Fibroblast of the aortic adventitia (primary cell): ENCODE measurements at regions not wholly inside any gene's neighbourhood (a gene's known extent, or its start where the extent isn't known, plus 50 kb on each side); places are given as distances from the start of the nearest gene placed in this dataset.
"Not testable (repeated sequence)": the region's sequence is repeated elsewhere in the genome, so short reads cannot be mapped to it uniquely, and the experiment has no call there.

ENCODE experiments used
- DNase-seq: peaks from one replicate; pipeline ENCODE4 v3.0.0-alpha.2; 2010; ENCODE audit warnings: low read depth
- H3K4me3 ChIP-seq: 2 replicates; pipeline ENCODE4 v1.5.1; 2011; ENCODE audit warnings: low read depth, mild to moderate bottlenecking, control low read depth, low read length, moderate library complexity
- CTCF ChIP-seq: IDR thresholded peaks from 2 replicates; pipeline ENCODE4 v1.5.1; 2011; ENCODE audit warnings: mild to moderate bottlenecking, low read length, control low read depth, inconsistent platforms; ENCODE audit not compliant: insufficient read depth

GRCh38 chr1:38152351-38153065 lies 105.9 kb upstream of the POU3F1 start:
- no peak overlapping the region for H3K4me3 ChIP-seq
- no peak for DNase-seq
- no peak for TF ChIP-seq CTCF

- DNase-seq: no peak
- H3K4me3 ChIP-seq: no peak overlapping the region
- TF ChIP-seq CTCF: no peak
These were observed 104.8 kb upstream of the POU3F1 start for GRCh38 chr1:38151399-38151798.

GRCh38 chr1:38146079-38146478 lies 99.5 kb upstream of the POU3F1 start:
- not testable (repeated sequence) for DNase-seq, H3K4me3 ChIP-seq

GRCh38 chr1:38142606-38143005 lies 96.0 kb upstream of the POU3F1 start:
- no peak for TF ChIP-seq CTCF
- DNase-seq: no peak
- H3K4me3 ChIP-seq: no peak overlapping the region

GRCh38 chr1:38141483-38141882 lies 94.9 kb upstream of the POU3F1 start:
- DNase-seq: no peak
- no peak overlapping the region for H3K4me3 ChIP-seq
- no peak for TF ChIP-seq CTCF

- DNase-seq: peak; percentile 8
- no peak for TF ChIP-seq CTCF
- H3K4me3 ChIP-seq: no peak overlapping the region
These were observed 93.3 kb upstream of the POU3F1 start for GRCh38 chr1:38139738-38140487.

- TF ChIP-seq CTCF: peak; percentile 68
- peak; percentile 97 for DNase-seq
- H3K4me3 ChIP-seq: no peak overlapping the region
These were observed 92.1 kb upstream of the POU3F1 start for GRCh38 chr1:38138498-38139233.
